Lung (tissue), 11 donors: ENCODE measurements at regions not wholly inside any gene's neighbourhood (a gene's known extent, or its start where the extent isn't known, plus 50 kb on each side); places are given as distances from the start of the nearest gene placed in this dataset.

Source experiments
- ATAC-seq: fragments of 200-7000 bp; cut with Tn5 transposase; one replicate; pipeline ENCODE4 v1.9.1; 2020; ENCODE audit warnings: moderate number of reproducible peaks; ENCODE audit not compliant: insufficient read depth, low FRiP score
- DNase-seq, 3 donors: peaks; one replicate each; pipeline ENCODE4 v3.0.0-alpha.2; 2013 to 2017
- H3K27ac ChIP-seq, 2 donors: one replicate each; pipeline ENCODE4 v1.5.1; 2013; ENCODE audit warnings: mild to moderate bottlenecking in 2 of 2, moderate library complexity in 2 of 2, control low read depth in 1 of 2, inconsistent platforms in 1 of 2, low read depth in 1 of 2, low read length in 1 of 2
- H3K27me3 ChIP-seq, 3 donors: one replicate each; pipeline ENCODE4 v1.5.1; 2013; ENCODE audit warnings: low read length in 2 of 3; ENCODE audit not compliant: control insufficient read depth in 3 of 3, insufficient read depth in 3 of 3
- H3K36me3 ChIP-seq, 4 donors: one replicate each; pipeline ENCODE4 v1.5.1; 2013; ENCODE audit warnings: low read length in 4 of 4, mild to moderate bottlenecking in 1 of 4, moderate library complexity in 1 of 4; ENCODE audit not compliant: control insufficient read depth in 4 of 4, insufficient read depth in 4 of 4
- H3K4me1 ChIP-seq, 5 donors: one replicate each; pipeline ENCODE4 v1.5.1; 2013; ENCODE audit warnings: low read length in 5 of 5, mild to moderate bottlenecking in 2 of 5, moderate library complexity in 1 of 5; ENCODE audit not compliant: control insufficient read depth in 5 of 5, insufficient read depth in 5 of 5
- H3K4me3 ChIP-seq: one replicate; pipeline ENCODE4 v1.5.1; 2013; ENCODE audit warnings: mild to moderate bottlenecking, control low read depth, moderate library complexity
- H3K9ac ChIP-seq, 2 donors: one replicate each; pipeline ENCODE4 v1.5.1; 2013; ENCODE audit warnings: low read length in 2 of 2, control low read depth in 1 of 2; ENCODE audit not compliant: insufficient read depth in 1 of 2
- H3K9me3 ChIP-seq, 4 donors: one replicate each; pipeline ENCODE4 v1.5.1; 2013; ENCODE audit warnings: low read length in 3 of 4, mild to moderate bottlenecking in 1 of 4, moderate library complexity in 1 of 4; ENCODE audit not compliant: control insufficient read depth in 4 of 4, insufficient read depth in 3 of 4
- CTCF ChIP-seq: IDR thresholded peaks from 2 replicates; pipeline ENCODE4 v1.5.1; 2012; ENCODE audit warnings: mild to moderate bottlenecking; ENCODE audit errors: control extremely low read depth, extremely low read depth
- WGBS, 2 donors: extraction: QIAGEN DNeasy Blood & Tissue Kit; methylation state at CpG; one replicate each; pipeline ENCODE4 v1.1.7; 2013; 5-methylcytosine and 5-hydroxymethylcytosine counted together
- donor health status: control.
- donor health status: control.
- donor health status: Bipolar disorder and iron deficiency.
- donor health status: healthy.
- donor health status: DM: yes; HTN: yes; CAD: no.

- DNase-seq = no peak
- no peak for ATAC-seq
- Histone ChIP-seq H3K9ac (no peak overlapping the region), H3K27ac (no peak overlapping the region), H3K4me1 (no peaks in the 10 kb centered on the region), H3K36me3 (no peaks in the 10 kb centered on the region), H3K27me3 (no peaks in the 10 kb centered on the region), H3K9me3 (no peaks in the 10 kb centered on the region), H3K4me3 (no peak overlapping the region)
- 77 to 87% methylated on average over 1 of the region's 1 CpG for WGBS, 2 donors
- TF ChIP-seq CTCF = no peak
These were observed 1879.9 kb upstream of the ACO1 start for GRCh38 chr9:30504502-30504905.

- Histone ChIP-seq H3K27me3 (no peaks in the 10 kb centered on the region), H3K36me3 (no peaks in the 10 kb centered on the region), H3K9me3 (no peaks in the 10 kb centered on the region), H3K4me3 (no peak overlapping the region), H3K4me1 (no peaks in the 10 kb centered on the region), H3K27ac (no peak overlapping the region), H3K9ac (no peak overlapping the region)
- DNase-seq (no peak), ATAC-seq (no peak)
- TF ChIP-seq CTCF = no peak
- 71 to 76% methylated on average over 1 of the region's 1 CpG for WGBS, 2 donors
These were observed 1879.1 kb upstream of the ACO1 start for GRCh38 chr9:30505311-30505710.

- ATAC-seq = no peak
- H3K9ac ChIP-seq = no peak overlapping the region
- H3K9me3 ChIP-seq = no peaks in the 10 kb centered on the region
- no peak for TF ChIP-seq CTCF
- no peak overlapping the region for H3K4me3 ChIP-seq
- H3K27ac ChIP-seq = no peak overlapping the region
- DNase-seq = no peak
- WGBS, 2 donors = 84 to 86% methylated on average over 2 of the region's 2 CpGs
- no peaks in the 10 kb centered on the region for H3K36me3 ChIP-seq
- H3K27me3 ChIP-seq = no peaks in the 10 kb centered on the region
- no peaks in the 10 kb centered on the region for H3K4me1 ChIP-seq
These were observed 1877.7 kb upstream of the ACO1 start for GRCh38 chr9:30506749-30507148.

- no peaks in the 10 kb centered on the region for H3K36me3 ChIP-seq
- no peak overlapping the region for H3K9ac ChIP-seq
- ATAC-seq (no peak), DNase-seq (no peak)
- WGBS, 2 donors = 68 to 86% methylated on average over 2 of the region's 2 CpGs
- no peaks in the 10 kb centered on the region for H3K27me3 ChIP-seq
- no peak for TF ChIP-seq CTCF
- H3K27ac ChIP-seq = no peak overlapping the region
- no peaks in the 10 kb centered on the region for H3K9me3 ChIP-seq
- no peak overlapping the region for H3K4me3 ChIP-seq
- H3K4me1 ChIP-seq = no peaks in the 10 kb centered on the region
These were observed 1877.3 kb upstream of the ACO1 start for GRCh38 chr9:30507166-30507565.
